Osteocyte (in vitro differentiated cells): ENCODE measurements at regions not wholly inside any gene's neighbourhood (a gene's known extent, or its start where the extent isn't known, plus 50 kb on each side); places are given as distances from the start of the nearest gene placed in this dataset.

Experiments
- DNase-seq: peaks from one replicate; pipeline ENCODE4 v3.0.0; 2021; ENCODE audit warnings: mixed read lengths; ENCODE audit not compliant: unreplicated experiment; ENCODE audit errors: extremely low spot score
- H3K27ac Mint-ChIP-seq: one replicate; pipeline ENCODE4 v1.8.0; 2021; ENCODE audit warnings: mild to moderate bottlenecking, mixed read lengths; ENCODE audit not compliant: unreplicated experiment
- H3K27me3 Mint-ChIP-seq: one replicate; pipeline ENCODE4 v1.8.0; 2021; ENCODE audit warnings: mixed read lengths; ENCODE audit not compliant: unreplicated experiment
- H3K36me3 Mint-ChIP-seq: one replicate; pipeline ENCODE4 v1.8.0; 2021; ENCODE audit warnings: mixed read lengths; ENCODE audit not compliant: unreplicated experiment
- H3K4me1 Mint-ChIP-seq: one replicate; pipeline ENCODE4 v1.8.0; 2021; ENCODE audit warnings: mixed read lengths; ENCODE audit not compliant: unreplicated experiment
- H3K4me3 Mint-ChIP-seq: one replicate; pipeline ENCODE4 v1.8.0; 2021; ENCODE audit warnings: mild to moderate bottlenecking, moderate library complexity, mixed read lengths; ENCODE audit not compliant: unreplicated experiment
- H3K9me3 Mint-ChIP-seq: one replicate; pipeline ENCODE4 v1.8.0; 2021; ENCODE audit warnings: mixed read lengths; ENCODE audit not compliant: unreplicated experiment
- TF ChIP-seq, protein P1 (sequence below): fragments of 200-600 bp; sonication (generic); IDR thresholded peaks from 2 replicates; pipeline ENCODE4 v1.5.0; 2021; ENCODE audit warnings: antibody characterized with exemption, mild to moderate bottlenecking, moderate library complexity

DNA sequence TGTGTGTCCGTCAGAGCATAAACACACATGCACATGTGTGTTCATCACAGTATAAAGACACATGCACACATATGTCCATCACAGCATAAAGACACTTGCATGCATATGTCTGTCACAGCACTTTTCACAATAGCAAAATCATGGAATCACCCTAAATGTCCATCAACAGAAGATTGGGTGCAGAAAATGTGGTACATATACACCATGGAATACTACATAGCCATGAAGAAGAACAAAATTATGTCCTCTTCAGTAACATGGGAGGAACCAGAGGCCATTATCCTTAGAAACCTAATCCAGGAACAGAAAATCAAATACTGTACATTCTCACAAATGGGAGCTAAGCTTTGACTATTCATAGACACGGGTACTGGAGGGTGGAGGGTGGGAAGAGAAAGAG lies 732.2 kb downstream of the GALR1 start:
- DNase-seq, result no peak
- TF ChIP-seq, protein P1, sequence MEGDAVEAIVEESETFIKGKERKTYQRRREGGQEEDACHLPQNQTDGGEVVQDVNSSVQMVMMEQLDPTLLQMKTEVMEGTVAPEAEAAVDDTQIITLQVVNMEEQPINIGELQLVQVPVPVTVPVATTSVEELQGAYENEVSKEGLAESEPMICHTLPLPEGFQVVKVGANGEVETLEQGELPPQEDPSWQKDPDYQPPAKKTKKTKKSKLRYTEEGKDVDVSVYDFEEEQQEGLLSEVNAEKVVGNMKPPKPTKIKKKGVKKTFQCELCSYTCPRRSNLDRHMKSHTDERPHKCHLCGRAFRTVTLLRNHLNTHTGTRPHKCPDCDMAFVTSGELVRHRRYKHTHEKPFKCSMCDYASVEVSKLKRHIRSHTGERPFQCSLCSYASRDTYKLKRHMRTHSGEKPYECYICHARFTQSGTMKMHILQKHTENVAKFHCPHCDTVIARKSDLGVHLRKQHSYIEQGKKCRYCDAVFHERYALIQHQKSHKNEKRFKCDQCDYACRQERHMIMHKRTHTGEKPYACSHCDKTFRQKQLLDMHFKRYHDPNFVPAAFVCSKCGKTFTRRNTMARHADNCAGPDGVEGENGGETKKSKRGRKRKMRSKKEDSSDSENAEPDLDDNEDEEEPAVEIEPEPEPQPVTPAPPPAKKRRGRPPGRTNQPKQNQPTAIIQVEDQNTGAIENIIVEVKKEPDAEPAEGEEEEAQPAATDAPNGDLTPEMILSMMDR, result no peak
- Mint-ChIP-seq H3K4me3 (no peak overlapping the region), H3K9me3 (peaks cover 37% of the 10 kb centered on the region), H3K36me3 (no peaks in the 10 kb centered on the region), H3K4me1 (no peaks in the 10 kb centered on the region), H3K27ac (no peak overlapping the region), H3K27me3 (no peaks in the 10 kb centered on the region)

DNA sequence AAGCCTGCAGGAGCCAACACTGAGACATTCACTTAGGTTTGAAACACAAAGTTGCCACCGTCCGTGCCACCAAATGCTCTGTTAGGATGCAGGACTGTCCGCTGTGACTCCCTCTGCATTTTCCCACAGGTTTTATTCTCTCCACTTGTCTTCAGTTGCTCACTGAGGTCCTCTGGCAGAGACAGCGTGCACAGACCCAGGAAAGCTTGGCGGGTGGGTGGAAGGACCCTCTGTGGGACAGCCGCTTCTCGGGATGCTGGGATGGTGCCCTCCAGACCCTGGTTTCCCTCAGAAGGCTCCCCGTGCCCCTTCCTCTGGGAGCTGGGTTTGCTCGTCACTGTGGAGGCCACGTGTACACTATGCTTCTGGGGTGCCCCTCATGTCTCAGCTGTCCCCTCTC lies 733.6 kb downstream of the GALR1 start:
- no peak overlapping the region for H3K4me3 Mint-ChIP-seq
- no peak for DNase-seq
- TF ChIP-seq, protein P1, result no peak
- no peaks in the 10 kb centered on the region for H3K36me3 Mint-ChIP-seq
- H3K9me3 Mint-ChIP-seq, result peaks cover 40% of the 10 kb centered on the region
- H3K4me1 Mint-ChIP-seq, result no peaks in the 10 kb centered on the region
- no peaks in the 10 kb centered on the region for H3K27me3 Mint-ChIP-seq
- H3K27ac Mint-ChIP-seq, result no peak overlapping the region

DNA sequence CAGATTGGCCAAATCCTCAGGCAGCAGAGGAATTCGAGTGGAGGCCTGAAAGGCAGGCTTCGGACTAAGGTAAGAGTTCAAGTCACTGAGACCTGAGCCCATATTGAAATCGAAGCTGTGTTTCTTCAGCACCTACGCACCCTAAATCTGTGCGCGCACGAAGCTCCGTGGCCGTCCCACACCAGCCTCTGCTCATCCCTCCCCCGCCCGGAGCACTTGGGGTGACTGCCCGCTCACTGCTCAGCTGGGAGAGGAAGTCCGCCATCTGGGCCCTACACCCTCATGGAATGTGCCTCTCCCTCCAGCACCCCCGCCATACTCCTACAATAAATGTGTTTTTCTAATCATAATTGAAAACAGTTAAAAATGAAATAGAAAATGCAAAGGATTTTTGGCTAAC lies 734.5 kb downstream of the GALR1 start:
- no peak for DNase-seq
- peaks cover 46% of the 10 kb centered on the region for H3K9me3 Mint-ChIP-seq
- H3K27ac Mint-ChIP-seq, result no peak overlapping the region
- no peaks in the 10 kb centered on the region for H3K4me1 Mint-ChIP-seq
- TF ChIP-seq, protein P1, result no peak
- no peak overlapping the region for H3K4me3 Mint-ChIP-seq
- no peaks in the 10 kb centered on the region for H3K36me3 Mint-ChIP-seq
- H3K27me3 Mint-ChIP-seq, result no peaks in the 10 kb centered on the region

DNA sequence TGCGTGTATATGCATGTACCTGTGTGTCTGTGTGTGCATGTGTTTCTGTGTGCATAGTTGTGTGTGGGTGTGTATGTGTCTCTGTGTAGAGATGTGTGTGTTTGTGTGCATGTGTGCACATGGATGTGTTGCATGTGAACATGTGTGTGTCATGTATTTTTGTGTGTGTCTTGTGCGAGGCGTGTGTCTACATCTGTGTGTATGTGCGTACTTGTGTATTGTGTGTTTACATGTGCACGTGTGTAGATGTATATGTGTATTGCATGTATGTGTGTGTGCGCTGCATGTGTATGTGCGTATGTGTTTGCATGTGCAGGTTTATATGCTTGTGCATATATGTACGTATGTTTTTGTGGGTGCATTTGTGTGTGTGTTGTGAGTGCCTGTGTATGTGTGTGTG lies 735.2 kb downstream of the GALR1 start:
- Mint-ChIP-seq H3K27me3 (no peaks in the 10 kb centered on the region), H3K27ac (no peak overlapping the region), H3K4me1 (no peaks in the 10 kb centered on the region), H3K9me3 (peaks cover 41% of the 10 kb centered on the region), H3K4me3 (no peak overlapping the region), H3K36me3 (no peaks in the 10 kb centered on the region)
- DNase-seq, result no peak
- TF ChIP-seq, protein P1, result no peak

DNA sequence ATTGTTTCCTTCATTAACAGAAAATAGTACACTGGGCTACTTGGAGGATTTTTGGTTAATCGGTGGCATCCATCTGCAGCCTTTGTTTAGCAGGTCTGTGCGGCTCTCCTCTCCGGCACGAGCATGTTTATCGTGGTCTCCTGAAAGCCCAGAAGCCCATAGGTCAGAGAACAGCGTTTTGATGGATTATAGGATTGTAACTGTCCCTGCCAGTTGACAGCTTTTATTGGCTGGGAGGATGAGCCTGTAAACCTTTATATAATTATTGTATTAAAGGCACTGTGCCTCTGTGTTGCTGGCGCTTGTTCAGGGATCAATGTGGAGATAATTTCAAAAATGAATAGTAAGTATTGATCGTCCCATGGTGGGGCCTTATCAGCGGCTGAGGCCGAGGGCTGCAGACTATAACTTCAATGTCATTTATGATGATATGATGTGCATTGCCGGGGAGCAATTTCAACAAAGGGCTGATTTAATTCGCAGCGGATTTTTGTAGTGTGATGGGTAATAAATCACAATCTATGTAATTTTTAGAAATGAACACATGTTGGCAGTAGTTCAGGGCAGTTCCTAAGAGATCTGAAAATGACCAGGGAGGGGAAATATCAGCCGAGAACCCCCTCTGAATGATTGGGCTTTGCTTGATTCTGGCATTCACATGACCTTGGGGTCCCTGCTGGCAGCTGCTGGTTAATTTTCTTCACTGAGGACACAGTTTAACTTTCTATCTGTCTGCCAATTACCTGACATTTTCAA lies 736.1 kb downstream of the GALR1 start:
- H3K9me3 Mint-ChIP-seq, result peaks cover 45% of the 10 kb centered on the region
- no peaks in the 10 kb centered on the region for H3K36me3 Mint-ChIP-seq
- no peaks in the 10 kb centered on the region for H3K4me1 Mint-ChIP-seq
- TF ChIP-seq, protein P1, result no peak
- H3K4me3 Mint-ChIP-seq, result no peak overlapping the region
- no peaks in the 10 kb centered on the region for H3K27me3 Mint-ChIP-seq
- DNase-seq, result peak; percentile 36
- no peak overlapping the region for H3K27ac Mint-ChIP-seq
